ENCODE measurements at regions not wholly inside any gene's neighbourhood (a gene's known extent, or its start where the extent isn't known, plus 50 kb on each side); places are given as distances from the start of the nearest gene placed in this dataset.

DNA sequence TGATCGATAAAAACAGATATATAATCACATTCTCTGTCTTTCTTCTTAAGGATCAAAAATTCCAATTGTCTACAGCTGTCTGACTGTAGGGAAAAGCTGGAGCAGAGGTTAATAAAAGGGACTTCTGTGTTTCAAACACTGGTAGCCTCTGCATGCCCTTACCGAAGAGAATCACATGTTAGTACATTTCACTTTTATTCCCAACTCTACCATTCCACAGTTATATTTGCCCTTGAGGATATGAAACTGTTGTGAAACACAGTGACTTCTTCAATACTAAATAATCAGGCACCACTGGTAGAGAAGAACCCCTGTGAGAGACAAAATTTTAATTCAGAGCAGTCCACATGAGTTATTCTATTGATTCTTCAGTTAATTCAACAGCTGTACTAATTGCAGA lies 1187.3 kb upstream of the CITED2 start:
- Histone ChIP-seq H3K27me3 (ENCODE audit: insufficient read depth, low read depth, low read length) (no peaks in the 10 kb centered on the region), H3K27ac (ENCODE audit: low read length) (no peak overlapping the region), H3K79me2 (replicated peaks; ENCODE audit: insufficient read depth, low read length) (no peaks in the 10 kb centered on the region), H3K9me3 (ENCODE audit: low read length) (no peaks in the 10 kb centered on the region), H3F3A (ENCODE audit: insufficient read depth, low read length, poor library complexity, severe bottlenecking) (no peaks in the 10 kb centered on the region), H3K9me2 (ENCODE audit: insufficient read depth, low read length) (no peaks in the 10 kb centered on the region), H4K20me1 (ENCODE audit: insufficient read depth) (no peaks in the 10 kb centered on the region), H3K4me2 (ENCODE audit: low read length) (no peak overlapping the region), H3K9ac (ENCODE audit: low read length) (no peak overlapping the region), H3K4me3 (ENCODE audit: low read length) (no peak overlapping the region), H2AFZ (ENCODE audit: low read depth, low read length) (no peak overlapping the region), H3K36me3 (ENCODE audit: insufficient read depth, low read length) (no peaks in the 10 kb centered on the region)
- TF ChIP-seq EP300 (conservative IDR thresholded peaks at IDR 0.05; ENCODE audit: poor library complexity, severe bottlenecking): no peak
- TF ChIP-seq RAD21 (conservative IDR thresholded peaks at IDR 0.05): no peak
- no peak for TF ChIP-seq TAF1 (IDR thresholded peaks at IDR 0.05; ENCODE audit: low read depth)
- TF ChIP-seq, protein P1, sequence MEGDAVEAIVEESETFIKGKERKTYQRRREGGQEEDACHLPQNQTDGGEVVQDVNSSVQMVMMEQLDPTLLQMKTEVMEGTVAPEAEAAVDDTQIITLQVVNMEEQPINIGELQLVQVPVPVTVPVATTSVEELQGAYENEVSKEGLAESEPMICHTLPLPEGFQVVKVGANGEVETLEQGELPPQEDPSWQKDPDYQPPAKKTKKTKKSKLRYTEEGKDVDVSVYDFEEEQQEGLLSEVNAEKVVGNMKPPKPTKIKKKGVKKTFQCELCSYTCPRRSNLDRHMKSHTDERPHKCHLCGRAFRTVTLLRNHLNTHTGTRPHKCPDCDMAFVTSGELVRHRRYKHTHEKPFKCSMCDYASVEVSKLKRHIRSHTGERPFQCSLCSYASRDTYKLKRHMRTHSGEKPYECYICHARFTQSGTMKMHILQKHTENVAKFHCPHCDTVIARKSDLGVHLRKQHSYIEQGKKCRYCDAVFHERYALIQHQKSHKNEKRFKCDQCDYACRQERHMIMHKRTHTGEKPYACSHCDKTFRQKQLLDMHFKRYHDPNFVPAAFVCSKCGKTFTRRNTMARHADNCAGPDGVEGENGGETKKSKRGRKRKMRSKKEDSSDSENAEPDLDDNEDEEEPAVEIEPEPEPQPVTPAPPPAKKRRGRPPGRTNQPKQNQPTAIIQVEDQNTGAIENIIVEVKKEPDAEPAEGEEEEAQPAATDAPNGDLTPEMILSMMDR (IDR thresholded peaks at IDR 0.05; ENCODE audit: poor library complexity, severe bottlenecking): no peak
- no peak for TF ChIP-seq MXI1 (conservative IDR thresholded peaks at IDR 0.05; ENCODE audit: poor library complexity, severe bottlenecking)
- no peak for TF ChIP-seq REST (IDR thresholded peaks at IDR 0.05; ENCODE audit: borderline replicate concordance)
- no peak for TF ChIP-seq EZH2 (IDR thresholded peaks at IDR 0.05; ENCODE audit: borderline replicate concordance, insufficient read depth, low read length, poor library complexity, severe bottlenecking)
- no peak for TF ChIP-seq POLR2AphosphoS5 (IDR thresholded peaks at IDR 0.05)
- no peak for TF ChIP-seq SMC3 (conservative IDR thresholded peaks at IDR 0.05; ENCODE audit: poor library complexity)

DNA sequence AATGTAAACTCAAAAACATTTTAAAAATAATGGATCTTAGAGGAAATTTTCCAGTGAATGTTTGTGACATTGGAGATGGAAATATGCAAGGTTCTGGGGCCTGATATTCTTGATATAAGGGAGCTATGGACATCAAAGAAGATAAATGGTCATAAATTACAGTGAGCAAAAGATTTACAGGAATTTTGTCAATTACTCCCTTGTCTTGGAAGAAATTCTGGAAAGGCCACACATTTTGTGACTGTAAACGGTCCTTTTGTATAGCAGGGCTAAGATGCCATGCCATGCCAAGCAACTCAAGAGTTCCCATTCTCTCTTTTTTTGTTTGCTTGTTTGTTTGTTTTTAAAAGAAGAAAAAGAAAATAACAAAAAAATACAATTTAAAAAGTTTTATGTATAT lies 1186.2 kb upstream of the CITED2 start:
- H3K4me2 ChIP-seq (ENCODE audit: low read length): no peak overlapping the region
- no peak overlapping the region for H3K9ac ChIP-seq (ENCODE audit: low read length)
- H3K79me2 ChIP-seq (replicated peaks; ENCODE audit: insufficient read depth, low read length): no peaks in the 10 kb centered on the region
- H3F3A ChIP-seq (ENCODE audit: insufficient read depth, low read length, poor library complexity, severe bottlenecking): no peaks in the 10 kb centered on the region
- no peak overlapping the region for H2AFZ ChIP-seq (ENCODE audit: low read depth, low read length)
- no peaks in the 10 kb centered on the region for H3K27me3 ChIP-seq (ENCODE audit: insufficient read depth, low read depth, low read length)
- no peaks in the 10 kb centered on the region for H3K9me3 ChIP-seq (ENCODE audit: low read length)
- TF ChIP-seq SMC3 (conservative IDR thresholded peaks at IDR 0.05; ENCODE audit: poor library complexity) (no peak), RAD21 (conservative IDR thresholded peaks at IDR 0.05) (no peak), EZH2 (IDR thresholded peaks at IDR 0.05; ENCODE audit: borderline replicate concordance, insufficient read depth, low read length, poor library complexity, severe bottlenecking) (no peak), POLR2AphosphoS5 (IDR thresholded peaks at IDR 0.05) (no peak), MXI1 (conservative IDR thresholded peaks at IDR 0.05; ENCODE audit: poor library complexity, severe bottlenecking) (no peak), EP300 (conservative IDR thresholded peaks at IDR 0.05; ENCODE audit: poor library complexity, severe bottlenecking) (no peak), REST (IDR thresholded peaks at IDR 0.05; ENCODE audit: borderline replicate concordance) (no peak), TAF1 (IDR thresholded peaks at IDR 0.05; ENCODE audit: low read depth) (no peak)
- TF ChIP-seq, protein P1 (IDR thresholded peaks at IDR 0.05; ENCODE audit: poor library complexity, severe bottlenecking): no peak
- no peak overlapping the region for H3K27ac ChIP-seq (ENCODE audit: low read length)
- no peaks in the 10 kb centered on the region for H3K9me2 ChIP-seq (ENCODE audit: insufficient read depth, low read length)
- no peaks in the 10 kb centered on the region for H4K20me1 ChIP-seq (ENCODE audit: insufficient read depth)
- no peaks in the 10 kb centered on the region for H3K36me3 ChIP-seq (ENCODE audit: insufficient read depth, low read length)
- H3K4me3 ChIP-seq (ENCODE audit: low read length): no peak overlapping the region

All from neural cell (in vitro differentiated cells).